ENCODE measurements at regions not wholly inside any gene's neighbourhood (a gene's known extent, or its start where the extent isn't known, plus 50 kb on each side); places are given as distances from the start of the nearest gene placed in this dataset.

DNA sequence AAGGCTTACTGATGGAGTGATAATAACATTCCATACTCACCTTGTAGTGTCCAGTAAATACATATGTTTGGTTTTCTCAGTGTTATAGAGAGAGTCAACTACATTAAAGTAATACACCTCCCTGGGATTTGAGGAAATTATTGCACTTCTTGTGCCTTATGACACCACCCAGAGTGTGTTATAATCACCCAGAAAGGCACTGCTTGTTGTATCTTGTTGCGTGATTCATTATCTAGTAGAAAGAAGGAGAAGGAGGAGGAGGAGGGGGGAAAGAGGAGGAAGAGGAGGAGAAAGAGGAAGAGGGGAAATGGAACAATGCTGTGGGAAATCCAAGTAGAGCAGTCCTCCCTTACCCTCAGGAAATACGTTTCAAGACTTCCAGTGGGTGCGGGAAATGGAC lies 661.8 kb upstream of the WWC1 start:
- TF ChIP-seq CSDC2 (CRISPR knock-in tag; IDR thresholded peaks at IDR 0.05) (no peak), ZFP3 (CRISPR knock-in tag; IDR thresholded peaks at IDR 0.05) (no peak)

Measured in SK-N-SH treated with all-trans-retinoic acid at 6 μM for 48 hours (cell line).